Gastrocnemius medialis (tissue), 4 donors: ENCODE measurements at regions not wholly inside any gene's neighbourhood (a gene's known extent, or its start where the extent isn't known, plus 50 kb on each side); places are given as distances from the start of the nearest gene placed in this dataset.

Experiments
- CTCF ChIP-seq, 5 experiments: fragments of 450-650 bp in 3 of 5; fragments of 200-600 bp in 2 of 5; sonication (generic) in 2 of 5; IDR thresholded peaks in 4 of 5; conservative IDR thresholded peaks in 1 of 5; 1 replicate in 4 of 5; 2 replicates in 1 of 5; pipeline ENCODE4 v1.5.1; 2016 to 2019; ENCODE audit warnings: antibody characterized with exemption in 5 of 5, mild to moderate bottlenecking in 3 of 5, moderate library complexity in 3 of 5
- POLR2A ChIP-seq, 2 donors: fragments of 450-650 bp; IDR thresholded peaks; one replicate each; pipeline ENCODE4 v1.6.1; 2017; ENCODE audit warnings: antibody characterized with exemption in 2 of 2, mild to moderate bottlenecking in 2 of 2, moderate library complexity in 2 of 2

DNA sequence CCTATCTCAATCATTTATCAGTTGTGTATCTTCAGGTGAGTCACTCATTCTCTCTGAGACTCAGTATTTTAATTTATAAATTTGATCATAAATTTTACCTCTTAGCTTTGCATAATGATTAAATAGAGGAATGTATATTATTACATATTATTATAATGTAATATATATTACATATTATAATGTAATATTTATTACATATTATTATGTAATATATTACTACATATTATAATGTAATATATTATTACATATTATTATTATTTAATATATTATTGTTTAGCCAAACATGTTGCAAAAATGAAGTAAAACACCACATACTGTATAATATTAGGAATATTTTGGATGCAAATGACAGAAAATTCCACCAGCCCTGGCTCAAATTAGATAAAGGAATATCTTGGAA, 104.7 kb upstream of the NFIA start:
- no peak for TF ChIP-seq CTCF (IDR thresholded peaks at IDR 0.05 in 4 of 5, conservative IDR thresholded peaks at IDR 0.05 in 1 of 5)
- TF ChIP-seq POLR2A (IDR thresholded peaks at IDR 0.05), result no peak
